WERI-Rb-1 (cell line): ENCODE measurements at regions not wholly inside any gene's neighbourhood (a gene's known extent, or its start where the extent isn't known, plus 50 kb on each side); places are given as distances from the start of the nearest gene placed in this dataset.

Source experiments
- DNase-seq: peaks from one replicate; pipeline ENCODE4 v3.0.0-alpha.2; 2020
- H3K27ac ChIP-seq: fragments of 250-450 bp; sonication (Bioruptor Pico); 2 replicates; pipeline ENCODE4 v1.5.1; 2020; ENCODE audit warnings: mild to moderate bottlenecking, moderate library complexity
- H3K27me3 ChIP-seq: fragments of 250-450 bp; sonication (Bioruptor Pico); 2 replicates; pipeline ENCODE4 v1.5.1; 2021; ENCODE audit warnings: mild to moderate bottlenecking, low read depth, moderate library complexity; ENCODE audit not compliant: insufficient read depth, severe bottlenecking
- H3K36me3 ChIP-seq: fragments of 250-450 bp; sonication (Bioruptor Pico); 2 replicates; pipeline ENCODE4 v1.5.1; 2020; ENCODE audit warnings: mild to moderate bottlenecking, moderate library complexity
- H3K4me3 ChIP-seq: 2 replicates; pipeline ENCODE4 v1.5.1; 2011; ENCODE audit warnings: low read depth, mild to moderate bottlenecking, control low read depth, low read length
- H3K9me3 ChIP-seq: fragments of 250-450 bp; sonication (Bioruptor Pico); 2 replicates; pipeline ENCODE4 v1.5.1; 2021; ENCODE audit warnings: mild to moderate bottlenecking, moderate library complexity; ENCODE audit not compliant: severe bottlenecking
- CTCF ChIP-seq: IDR thresholded peaks from 2 replicates; pipeline ENCODE4 v1.5.1; 2011; ENCODE audit warnings: low read depth, mild to moderate bottlenecking, control low read depth, inconsistent platforms, low read length

- Histone ChIP-seq H3K9me3 (no peaks in the 10 kb centered on the region), H3K27ac (no peak overlapping the region), H3K4me3 (no peak overlapping the region), H3K36me3 (no peaks in the 10 kb centered on the region), H3K27me3 (no peaks in the 10 kb centered on the region)
- no peak for DNase-seq
- TF ChIP-seq CTCF = no peak
Measured at GRCh38 chr14:83129496-83129895, 1595.8 kb upstream of the SEL1L start.

- no peak for TF ChIP-seq CTCF
- H3K27ac ChIP-seq = no peak overlapping the region
- no peaks in the 10 kb centered on the region for H3K36me3 ChIP-seq
- no peaks in the 10 kb centered on the region for H3K27me3 ChIP-seq
- H3K4me3 ChIP-seq = no peak overlapping the region
- no peaks in the 10 kb centered on the region for H3K9me3 ChIP-seq
- peak; percentile 31 for DNase-seq
Measured at GRCh38 chr14:83133981-83134645, 1600.5 kb upstream of the SEL1L start.

- Histone ChIP-seq H3K27me3 (no peaks in the 10 kb centered on the region), H3K27ac (no peak overlapping the region), H3K36me3 (no peaks in the 10 kb centered on the region), H3K4me3 (no peak overlapping the region), H3K9me3 (no peaks in the 10 kb centered on the region)
- TF ChIP-seq CTCF = no peak
- no peak for DNase-seq
Measured at GRCh38 chr14:83140756-83141155, 1607.1 kb upstream of the SEL1L start.

- Histone ChIP-seq H3K27ac (no peak overlapping the region), H3K36me3 (no peaks in the 10 kb centered on the region), H3K9me3 (no peaks in the 10 kb centered on the region), H3K27me3 (no peaks in the 10 kb centered on the region), H3K4me3 (no peak overlapping the region)
- no peak for DNase-seq
- TF ChIP-seq CTCF = no peak
Measured at GRCh38 chr14:83147006-83147405, 1613.4 kb upstream of the SEL1L start.

- Histone ChIP-seq H3K9me3 (no peaks in the 10 kb centered on the region), H3K36me3 (no peaks in the 10 kb centered on the region), H3K27me3 (no peaks in the 10 kb centered on the region), H3K4me3 (no peak overlapping the region), H3K27ac (no peak overlapping the region)
- no peak for TF ChIP-seq CTCF
- no peak for DNase-seq
Measured at GRCh38 chr14:83151571-83151970, 1617.9 kb upstream of the SEL1L start.

GRCh38 chr14:83153081-83153480 is 1619.4 kb upstream of the SEL1L start:
- DNase-seq = no peak
- H3K27ac ChIP-seq = no peak overlapping the region
- no peak overlapping the region for H3K4me3 ChIP-seq
- no peaks in the 10 kb centered on the region for H3K36me3 ChIP-seq
- H3K27me3 ChIP-seq = no peaks in the 10 kb centered on the region
- H3K9me3 ChIP-seq = no peaks in the 10 kb centered on the region
- no peak for TF ChIP-seq CTCF
